Fibroblast of gingiva (primary cell): ENCODE measurements at regions not wholly inside any gene's neighbourhood (a gene's known extent, or its start where the extent isn't known, plus 50 kb on each side); places are given as distances from the start of the nearest gene placed in this dataset.

Experiments
- DNase-seq: peaks from one replicate; pipeline ENCODE4 v3.0.0-alpha.2; 2011; ENCODE audit warnings: low read depth

GRCh38 chr6:24032896-24033688, 92.9 kb upstream of the NRSN1 start:
- DNase-seq = no peak

- DNase-seq = no peak
These were observed 82.2 kb upstream of the NRSN1 start for GRCh38 chr6:24043848-24044247.

GRCh38 chr6:24051942-24052589, 73.9 kb upstream of the NRSN1 start:
- DNase-seq = no peak

GRCh38 chr6:24052590-24052961, 73.4 kb upstream of the NRSN1 start:
- DNase-seq = no peak

- no peak for DNase-seq
These were observed 73.0 kb upstream of the NRSN1 start for GRCh38 chr6:24053057-24053456.

GRCh38 chr6:24054388-24054787, 71.6 kb upstream of the NRSN1 start:
- DNase-seq = no peak

GRCh38 chr6:24056567-24056966, 69.4 kb upstream of the NRSN1 start:
- no peak for DNase-seq

- no peak for DNase-seq
These were observed 69.0 kb upstream of the NRSN1 start for GRCh38 chr6:24057030-24057429.

GRCh38 chr6:24060982-24061754, 64.8 kb upstream of the NRSN1 start:
- DNase-seq = no peak

GRCh38 chr6:24064106-24064505, 61.9 kb upstream of the NRSN1 start:
- DNase-seq = no peak

- no peak for DNase-seq
These were observed 61.2 kb upstream of the NRSN1 start for GRCh38 chr6:24064832-24065231.

- no peak for DNase-seq
These were observed 56.5 kb upstream of the NRSN1 start for GRCh38 chr6:24069526-24069925.

GRCh38 chr6:24072038-24072746, 53.8 kb upstream of the NRSN1 start:
- DNase-seq = no peak

GRCh38 chr6:24076011-24076410, 50.0 kb upstream of the NRSN1 start:
- no peak for DNase-seq
